ENCODE measurements at regions not wholly inside any gene's neighbourhood (a gene's known extent, or its start where the extent isn't known, plus 50 kb on each side); places are given as distances from the start of the nearest gene placed in this dataset.

GRCh38 chr2:195606179-195606578 is 50.8 kb upstream of the SLC39A10 start:
- DNase-seq (ENCODE audit: low read depth in 2 of 2): no peak

DNA sequence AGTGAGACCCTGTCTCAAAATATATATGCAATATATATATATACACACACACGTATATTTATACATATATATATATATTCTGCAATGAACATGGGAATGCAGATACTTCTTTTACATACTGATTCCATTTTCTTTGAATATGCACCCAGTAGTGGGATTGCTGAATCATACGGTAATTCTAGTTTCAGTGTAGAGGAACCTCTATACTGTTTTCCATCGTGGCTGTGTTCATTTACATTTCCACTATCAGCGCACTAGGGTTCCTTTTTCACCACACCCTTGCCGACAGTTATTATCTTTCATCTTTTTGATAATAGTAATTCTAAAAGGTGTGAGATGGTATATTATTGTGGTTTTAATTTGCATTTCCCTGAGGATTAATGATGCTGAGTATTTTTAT is 52.3 kb upstream of the SLC39A10 start:
- no peak for DNase-seq (ENCODE audit: low read depth in 2 of 2)

GRCh38 chr2:195603998-195604397 is 53.0 kb upstream of the SLC39A10 start:
- no peak for DNase-seq (ENCODE audit: low read depth in 2 of 2)

DNA sequence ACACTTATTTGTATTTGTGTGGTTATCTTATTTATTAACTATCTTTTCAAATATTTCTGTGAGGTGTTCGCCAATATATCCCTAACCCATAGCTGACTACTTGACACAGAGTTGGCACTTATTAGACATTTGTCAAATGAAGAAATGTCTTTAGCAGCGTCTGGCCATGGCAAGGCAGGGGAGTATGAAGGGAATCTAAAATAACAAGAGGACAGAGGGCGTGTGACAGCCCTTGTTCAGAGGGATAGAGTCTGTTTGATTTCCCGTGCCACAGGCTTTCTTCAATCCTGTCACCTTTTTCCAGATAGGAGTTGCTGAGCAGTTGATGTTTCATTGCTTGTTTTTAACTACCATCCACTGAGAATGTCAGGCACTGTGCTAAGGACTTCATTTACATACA is 53.6 kb upstream of the SLC39A10 start:
- DNase-seq (ENCODE audit: low read depth in 2 of 2): no peak

GRCh38 chr2:195602687-195603086 is 54.3 kb upstream of the SLC39A10 start:
- no peak for DNase-seq (ENCODE audit: low read depth in 2 of 2)

DNA sequence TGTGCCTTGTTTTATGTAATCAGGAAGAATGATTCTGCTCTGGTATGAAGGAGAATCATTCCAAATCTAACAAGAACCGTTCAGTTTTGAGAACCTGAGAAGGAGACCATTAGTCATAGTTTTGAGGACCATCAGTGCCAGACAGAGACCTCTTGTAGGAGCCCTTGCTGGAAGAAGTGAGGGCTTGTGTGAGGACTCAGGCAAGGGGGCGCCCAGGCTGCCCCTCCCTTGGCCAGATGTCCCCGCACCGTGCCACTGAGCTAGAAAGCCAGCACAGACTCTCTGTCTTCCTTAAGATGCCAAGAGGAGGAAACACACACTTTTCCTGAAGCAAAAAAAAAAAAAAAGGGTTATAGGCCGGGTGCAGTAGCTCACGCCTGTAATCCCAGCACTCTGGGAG is 55.7 kb upstream of the SLC39A10 start:
- no peak for DNase-seq (ENCODE audit: low read depth in 2 of 2)

GRCh38 chr2:195600778-195601177 is 56.2 kb upstream of the SLC39A10 start:
- DNase-seq (ENCODE audit: low read depth in 2 of 2): no peak

DNA sequence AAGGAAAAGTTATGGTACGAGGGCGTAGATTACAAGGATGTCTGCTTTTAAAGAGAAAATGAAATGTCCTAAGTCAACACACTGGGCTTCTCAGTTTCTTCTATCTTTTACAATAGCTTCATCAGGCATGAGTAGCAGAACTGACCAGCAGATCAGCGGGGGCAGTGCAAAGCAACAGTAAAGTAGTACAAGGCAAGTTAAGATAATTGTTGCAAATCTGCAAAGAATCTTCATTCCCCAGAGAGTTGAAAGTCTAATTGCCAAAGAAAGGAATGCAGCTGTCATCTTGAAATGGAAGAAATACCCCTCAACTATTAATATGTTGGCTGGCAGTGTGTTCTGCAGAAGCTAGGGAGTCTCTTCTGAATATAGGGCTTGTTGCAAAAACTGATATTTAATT is 60.2 kb upstream of the SLC39A10 start:
- no peak for DNase-seq (ENCODE audit: low read depth in 2 of 2)

DNA sequence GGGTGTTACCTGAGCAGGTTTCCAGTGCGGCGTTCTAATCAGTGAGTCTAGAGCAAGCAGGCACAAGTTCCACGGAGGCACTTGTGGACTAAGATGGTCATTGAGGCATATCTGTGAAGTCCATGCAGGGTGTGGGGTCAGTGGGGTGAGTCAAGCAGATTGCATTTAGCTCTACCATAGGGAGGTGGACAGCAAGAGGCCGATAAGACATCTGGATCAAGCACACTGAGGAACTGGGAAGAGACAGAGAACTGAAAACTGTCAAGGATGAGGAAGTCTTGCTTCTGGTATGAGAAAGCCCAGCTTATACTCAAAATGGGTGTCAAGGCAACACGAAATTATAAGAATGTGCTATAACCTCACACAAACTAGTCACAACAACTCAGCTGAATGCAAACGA is 61.2 kb upstream of the SLC39A10 start:
- no peak for DNase-seq (ENCODE audit: low read depth in 2 of 2)

- no peak for DNase-seq (ENCODE audit: low read depth in 2 of 2)
These were observed 61.9 kb upstream of the SLC39A10 start for GRCh38 chr2:195594919-195595694.

DNA sequence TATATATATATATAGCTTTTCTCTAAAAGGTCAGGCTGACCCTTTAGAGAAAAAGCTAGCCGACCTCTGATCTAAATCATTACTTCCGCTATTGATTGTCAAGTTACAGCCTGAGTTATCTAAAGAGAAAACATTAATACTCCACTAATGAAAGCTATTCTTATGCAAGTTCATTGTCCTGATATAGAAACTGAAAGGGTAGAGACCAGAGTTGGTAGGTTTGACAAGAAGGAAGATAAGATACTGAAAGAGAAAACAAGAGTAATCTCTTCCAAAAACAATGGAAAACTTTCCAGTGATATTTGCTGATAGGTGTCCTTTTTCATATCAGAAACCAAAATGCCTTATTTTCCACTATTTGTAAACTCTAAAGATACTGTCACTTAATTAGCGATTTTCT is 62.8 kb upstream of the SLC39A10 start:
- DNase-seq (ENCODE audit: low read depth in 2 of 2): no peak

- no peak for DNase-seq (ENCODE audit: low read depth in 2 of 2)
These were observed 64.9 kb upstream of the SLC39A10 start for GRCh38 chr2:195592105-195592504.

DNA sequence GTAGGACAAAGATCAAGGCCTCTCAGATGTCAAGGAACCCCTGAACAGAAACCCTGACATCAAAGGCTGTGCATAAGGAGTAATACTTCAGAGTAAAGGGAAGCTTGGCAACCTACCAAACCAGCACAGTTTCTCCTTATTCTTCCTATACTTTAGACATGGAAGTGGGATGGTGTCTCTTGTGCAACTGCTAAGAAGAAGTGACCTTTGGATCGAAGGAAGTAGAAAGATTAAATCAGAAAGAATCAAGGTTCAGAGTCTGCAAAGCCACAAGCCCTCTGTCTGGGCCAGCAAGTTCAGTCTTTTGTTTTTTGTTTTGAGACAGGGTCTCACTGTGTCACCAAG is 66.2 kb upstream of the SLC39A10 start:
- no peak for DNase-seq (ENCODE audit: low read depth in 2 of 2)

DNA sequence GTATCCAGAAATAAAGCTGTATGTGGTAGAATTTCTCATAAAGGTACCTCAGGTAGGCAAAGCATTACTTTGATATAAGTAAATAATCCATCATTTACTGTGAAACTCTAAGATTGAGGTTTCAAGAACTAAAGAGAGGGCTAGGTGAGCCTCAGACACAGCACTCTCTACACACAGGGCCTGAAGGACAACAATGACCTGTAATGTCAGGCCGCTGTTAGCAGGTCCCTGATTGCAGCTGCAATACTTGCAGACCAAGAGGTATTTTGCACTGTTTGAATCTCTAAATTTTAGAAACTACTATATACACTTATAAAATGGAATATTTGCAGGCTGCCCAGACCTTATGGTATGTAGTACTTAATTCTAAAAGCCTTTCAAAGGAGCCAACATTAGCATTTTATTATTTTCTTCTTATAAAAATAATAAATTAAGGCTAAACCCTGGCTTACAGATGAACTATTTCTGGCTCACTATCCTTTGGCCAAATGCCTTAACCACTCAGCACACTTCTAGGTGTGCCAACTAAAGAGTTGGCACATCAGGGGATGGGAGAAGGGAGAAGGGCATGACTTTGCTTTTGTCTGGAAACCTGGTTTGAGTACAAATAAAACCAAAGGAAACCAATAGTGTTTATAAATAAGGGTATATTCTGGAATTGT is 66.7 kb upstream of the SLC39A10 start:
- DNase-seq (ENCODE audit: low read depth in 2 of 2): no peak

DNA sequence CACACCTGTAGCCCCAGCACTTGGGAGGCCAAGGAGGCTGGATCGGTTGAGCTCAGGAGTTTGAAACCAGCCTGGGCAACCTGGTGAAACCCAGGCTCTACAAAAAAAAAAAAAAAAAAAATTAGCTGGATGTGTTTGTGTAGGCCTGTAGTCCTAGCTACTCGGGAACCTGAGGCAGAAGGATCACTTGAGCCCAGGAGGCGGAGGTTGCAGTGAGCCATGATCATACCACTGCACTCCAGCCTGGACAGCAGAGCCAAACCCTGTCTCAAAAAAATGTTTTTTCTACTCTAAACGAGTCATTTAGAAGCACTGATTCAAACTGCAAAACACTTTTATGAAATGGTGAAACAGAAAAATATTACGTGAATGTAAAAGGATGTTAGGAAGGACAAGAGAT is 69.1 kb upstream of the SLC39A10 start:
- no peak for DNase-seq (ENCODE audit: low read depth in 2 of 2)

- no peak for DNase-seq (ENCODE audit: low read depth in 2 of 2)
These were observed 70.8 kb upstream of the SLC39A10 start for GRCh38 chr2:195586062-195586714.

GRCh38 chr2:195582188-195582587 is 74.8 kb upstream of the SLC39A10 start:
- DNase-seq (ENCODE audit: low read depth in 2 of 2): no peak

GRCh38 chr2:195579776-195580555 is 77.1 kb upstream of the SLC39A10 start:
- DNase-seq (ENCODE audit: low read depth in 2 of 2): no peak

DNA sequence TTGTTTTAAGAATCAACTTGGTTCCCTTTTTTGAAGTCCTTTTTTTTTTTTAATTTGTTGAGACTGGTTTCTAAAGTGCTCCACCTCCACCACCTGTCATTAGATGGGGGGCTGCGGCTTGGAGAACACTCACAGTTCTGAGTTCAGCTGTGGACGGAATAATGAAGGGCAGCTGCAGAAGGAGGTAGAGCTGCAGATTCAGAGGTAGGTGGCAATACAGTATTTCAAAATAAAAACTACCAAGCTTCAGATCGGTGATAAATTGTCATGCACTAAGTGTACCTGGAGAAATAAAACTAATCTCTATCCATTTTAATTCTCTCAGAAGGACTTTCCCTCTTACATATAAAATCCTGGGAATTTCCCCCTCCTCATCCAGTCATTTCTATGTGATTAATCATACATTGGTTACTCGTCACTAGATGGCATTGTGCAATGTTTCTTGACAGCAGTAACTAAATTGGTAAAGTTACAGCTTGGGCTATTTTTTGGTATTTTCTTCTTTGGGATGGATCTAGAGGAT is 81.1 kb upstream of the SLC39A10 start:
- no peak for DNase-seq (ENCODE audit: low read depth in 2 of 2)

- no peak for DNase-seq (ENCODE audit: low read depth in 2 of 2)
These were observed 82.0 kb upstream of the SLC39A10 start for GRCh38 chr2:195575016-195575415.

- DNase-seq (ENCODE audit: low read depth in 2 of 2): no peak
These were observed 82.7 kb upstream of the SLC39A10 start for GRCh38 chr2:195574312-195574711.
